ENCODE measurements at regions not wholly inside any gene's neighbourhood (a gene's known extent, or its start where the extent isn't known, plus 50 kb on each side); places are given as distances from the start of the nearest gene placed in this dataset.

DNA sequence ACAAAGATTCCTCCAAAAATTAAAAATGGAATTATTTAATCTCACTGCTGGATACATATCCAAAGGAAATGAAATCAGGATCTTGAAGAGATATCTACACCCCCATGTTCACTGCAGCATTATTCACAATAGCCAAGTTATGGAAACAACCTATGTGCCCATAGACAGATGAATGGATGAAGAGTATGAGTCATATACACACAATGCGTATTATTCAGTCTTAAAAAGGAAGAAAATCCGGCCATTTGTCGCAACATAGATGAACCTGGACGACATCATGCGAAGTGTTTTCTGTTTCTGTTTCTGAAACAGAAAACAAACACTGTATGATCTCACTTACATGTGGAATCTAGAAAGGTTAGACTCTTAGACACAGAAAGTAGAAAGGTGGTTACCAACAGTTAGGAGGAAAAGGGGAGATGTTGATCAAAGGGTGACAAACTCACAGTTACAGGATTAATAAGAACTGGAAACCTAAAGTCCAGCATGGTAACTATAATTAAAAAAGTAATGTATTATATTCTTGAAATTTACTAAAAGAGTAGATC, 87.8 kb upstream of the ERBB4 start:
- no peak for DNase-seq

GRCh38 chr2:212619954-212620353, 81.4 kb upstream of the ERBB4 start:
- no peak for DNase-seq

DNA sequence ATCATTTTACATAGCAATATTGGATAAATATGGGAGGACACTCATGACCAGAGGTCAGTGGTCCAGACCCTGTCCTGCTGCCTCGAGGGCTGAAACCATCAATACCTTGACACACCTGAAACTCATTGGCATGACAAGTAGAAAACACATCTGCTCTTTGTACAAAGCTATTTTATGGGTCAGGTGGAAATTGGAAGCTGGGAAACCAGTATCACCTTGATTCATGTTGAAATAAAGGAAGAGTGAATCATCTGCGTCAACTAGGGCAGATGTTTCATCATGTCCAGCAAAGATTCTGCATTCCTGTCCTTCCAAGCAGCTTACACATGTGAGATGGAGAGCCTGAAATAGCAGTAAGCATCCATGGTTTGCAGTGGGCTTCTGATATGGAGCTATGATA, 80.0 kb upstream of the ERBB4 start:
- no peak for DNase-seq

DNA sequence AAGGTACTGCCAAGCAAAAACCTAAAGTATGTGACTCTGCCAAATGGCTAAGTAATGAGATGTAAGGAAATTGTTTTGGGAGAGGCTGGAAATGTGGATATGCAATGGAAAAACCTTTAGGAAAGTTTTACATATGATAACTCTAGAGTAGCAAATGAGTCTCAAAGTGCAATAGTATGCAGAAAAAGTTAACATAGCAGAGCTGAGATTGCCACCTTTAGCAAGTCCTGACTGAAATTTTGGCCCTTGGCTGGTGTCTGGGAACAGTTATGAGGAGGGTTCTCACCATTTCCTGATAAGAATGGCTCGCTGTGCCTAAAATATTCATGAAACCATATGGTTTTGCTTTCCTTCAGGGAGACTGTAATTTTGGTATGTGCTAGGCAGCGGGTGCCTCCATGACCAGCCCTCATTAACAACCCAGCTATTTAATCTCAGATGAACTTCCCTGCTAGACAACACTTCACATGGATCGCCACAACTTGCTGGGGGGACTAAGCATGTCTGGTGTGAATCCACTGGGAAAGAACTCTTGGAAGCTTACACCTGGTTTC, 72.3 kb upstream of the ERBB4 start:
- DNase-seq, result no peak

- no peak for DNase-seq
Observed at GRCh38 chr2:212609479-212609878, 70.9 kb upstream of the ERBB4 start.

- no peak for DNase-seq
Observed at GRCh38 chr2:212607080-212607479, 68.5 kb upstream of the ERBB4 start.

- DNase-seq, result no peak
Observed at GRCh38 chr2:212606232-212606631, 67.6 kb upstream of the ERBB4 start.

DNA sequence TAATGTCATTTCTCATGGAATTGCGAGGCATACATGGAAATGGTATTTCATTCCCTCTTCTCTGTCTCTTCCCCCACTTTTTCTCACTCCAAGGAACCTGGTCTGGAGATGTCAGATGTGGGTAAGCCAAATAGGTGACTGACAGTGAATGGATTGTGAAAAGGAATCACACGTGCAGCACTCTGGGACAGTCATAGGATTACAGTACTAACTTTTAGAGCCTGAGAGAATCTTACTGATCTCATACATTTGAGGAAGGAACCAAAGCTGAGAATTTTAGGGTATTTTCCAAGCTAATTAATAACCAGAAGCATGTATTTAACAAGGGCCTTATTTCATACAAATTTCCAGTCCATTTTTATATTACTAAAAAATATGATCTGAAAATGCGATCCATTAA, 58.1 kb upstream of the ERBB4 start:
- DNase-seq, result no peak

GRCh38 chr2:212596276-212596675, 57.7 kb upstream of the ERBB4 start:
- no peak for DNase-seq

DNA sequence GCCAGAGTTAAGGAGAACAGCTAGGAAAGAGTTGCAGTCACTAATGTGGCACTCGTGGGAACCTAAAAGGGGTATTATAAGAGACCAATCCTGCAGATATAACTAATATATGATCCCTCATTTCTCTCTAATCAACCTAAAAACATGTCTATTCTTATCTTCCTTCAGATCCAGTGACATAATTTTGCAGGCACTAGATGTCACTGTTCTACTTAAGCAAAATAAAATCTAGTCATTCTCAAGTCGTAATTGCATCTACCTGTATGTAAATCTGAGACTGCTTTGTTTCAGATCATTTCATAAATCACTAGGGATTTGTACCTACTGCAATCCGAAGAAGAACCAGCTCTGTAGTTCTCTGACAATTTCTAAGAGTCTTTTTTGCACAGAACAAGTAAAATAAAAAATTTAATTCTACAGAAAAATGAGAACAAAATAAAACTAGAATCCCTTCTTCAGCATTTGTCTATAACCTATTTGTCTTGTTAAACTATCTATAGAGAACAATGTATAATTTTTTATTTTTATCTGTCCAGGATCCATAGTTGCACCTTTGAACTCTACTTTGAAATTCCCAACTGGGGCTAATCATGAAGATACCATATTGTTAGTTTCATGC, 56.5 kb upstream of the ERBB4 start:
- no peak for DNase-seq

DNA sequence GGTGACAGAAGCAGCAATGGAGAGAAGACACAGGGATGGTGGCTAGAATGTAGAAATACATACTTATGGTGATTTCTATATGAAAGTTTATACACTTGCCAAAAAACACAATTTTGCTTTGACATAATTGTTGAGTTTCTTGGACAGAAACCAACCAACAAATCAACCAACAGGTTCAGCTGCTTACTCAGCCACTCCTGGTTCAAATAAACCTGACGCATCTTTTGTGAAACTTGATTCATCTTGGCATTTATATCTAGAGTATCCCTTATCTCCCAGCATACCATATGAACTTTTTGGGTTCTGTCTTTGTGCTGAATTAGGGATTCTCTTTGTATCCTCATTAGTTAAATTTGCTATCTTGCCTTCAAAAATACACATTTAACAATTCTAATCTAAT, 54.1 kb upstream of the ERBB4 start:
- DNase-seq, result no peak

Data from anterior cingulate cortex (tissue), 58 donors.